ENCODE measurements at regions not wholly inside any gene's neighbourhood (a gene's known extent, or its start where the extent isn't known, plus 50 kb on each side); places are given as distances from the start of the nearest gene placed in this dataset.

DNA sequence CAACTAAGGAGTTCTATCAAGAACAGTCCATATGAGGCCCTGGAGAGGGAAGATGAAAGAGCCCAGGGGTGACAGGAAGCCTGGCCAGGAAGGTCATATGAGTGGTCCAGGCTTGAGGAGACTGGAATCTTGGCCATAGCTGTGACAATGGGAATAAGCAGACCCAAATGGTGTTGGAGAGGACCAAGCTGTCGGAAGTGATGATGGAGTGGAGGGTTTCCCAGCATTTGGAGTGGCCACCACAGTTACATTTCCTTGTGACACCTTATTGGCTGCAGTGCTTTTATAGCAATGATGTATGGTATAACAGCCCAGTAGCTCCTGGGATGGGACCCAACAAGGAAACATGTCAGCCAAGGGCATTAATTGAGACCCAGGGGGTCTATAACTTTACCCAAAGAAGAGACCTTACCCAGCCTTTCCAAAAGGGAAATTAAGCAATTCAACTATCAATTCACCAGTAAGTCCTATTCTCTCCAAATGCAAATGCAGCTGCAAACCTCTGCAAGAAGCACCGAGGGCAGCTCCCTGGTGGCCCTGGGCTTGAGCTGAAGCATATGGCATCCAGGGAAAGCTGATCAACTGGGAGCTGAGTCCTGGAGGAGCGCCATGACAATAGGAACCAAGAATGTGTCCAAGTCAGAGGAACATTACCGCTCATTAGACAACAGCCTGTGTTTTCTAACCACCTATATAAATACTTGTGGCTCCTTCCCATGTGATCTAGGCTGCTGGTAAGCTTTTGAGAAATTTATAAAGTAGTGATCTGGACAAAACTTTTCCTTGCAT is 219.4 kb downstream of the SOD2 start:
- TF ChIP-seq, protein P1, sequence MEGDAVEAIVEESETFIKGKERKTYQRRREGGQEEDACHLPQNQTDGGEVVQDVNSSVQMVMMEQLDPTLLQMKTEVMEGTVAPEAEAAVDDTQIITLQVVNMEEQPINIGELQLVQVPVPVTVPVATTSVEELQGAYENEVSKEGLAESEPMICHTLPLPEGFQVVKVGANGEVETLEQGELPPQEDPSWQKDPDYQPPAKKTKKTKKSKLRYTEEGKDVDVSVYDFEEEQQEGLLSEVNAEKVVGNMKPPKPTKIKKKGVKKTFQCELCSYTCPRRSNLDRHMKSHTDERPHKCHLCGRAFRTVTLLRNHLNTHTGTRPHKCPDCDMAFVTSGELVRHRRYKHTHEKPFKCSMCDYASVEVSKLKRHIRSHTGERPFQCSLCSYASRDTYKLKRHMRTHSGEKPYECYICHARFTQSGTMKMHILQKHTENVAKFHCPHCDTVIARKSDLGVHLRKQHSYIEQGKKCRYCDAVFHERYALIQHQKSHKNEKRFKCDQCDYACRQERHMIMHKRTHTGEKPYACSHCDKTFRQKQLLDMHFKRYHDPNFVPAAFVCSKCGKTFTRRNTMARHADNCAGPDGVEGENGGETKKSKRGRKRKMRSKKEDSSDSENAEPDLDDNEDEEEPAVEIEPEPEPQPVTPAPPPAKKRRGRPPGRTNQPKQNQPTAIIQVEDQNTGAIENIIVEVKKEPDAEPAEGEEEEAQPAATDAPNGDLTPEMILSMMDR (IDR thresholded peaks at IDR 0.05), result no peak
- TF ChIP-seq POLR2A (IDR thresholded peaks at IDR 0.05), result no peak
- Histone ChIP-seq H3K4me1 (no peaks in the 10 kb centered on the region), H3K36me3 (no peaks in the 10 kb centered on the region), H3K9me3 (no peaks in the 10 kb centered on the region), H3K27me3 (no peaks in the 10 kb centered on the region), H3K27ac (no peak overlapping the region), H3K4me3 (no peak overlapping the region)
- DNase-seq, result no peak
- intact Hi-C loops (cut with DNase I; ENCODE audit: low total_unique reads), result no loop called here

DNA sequence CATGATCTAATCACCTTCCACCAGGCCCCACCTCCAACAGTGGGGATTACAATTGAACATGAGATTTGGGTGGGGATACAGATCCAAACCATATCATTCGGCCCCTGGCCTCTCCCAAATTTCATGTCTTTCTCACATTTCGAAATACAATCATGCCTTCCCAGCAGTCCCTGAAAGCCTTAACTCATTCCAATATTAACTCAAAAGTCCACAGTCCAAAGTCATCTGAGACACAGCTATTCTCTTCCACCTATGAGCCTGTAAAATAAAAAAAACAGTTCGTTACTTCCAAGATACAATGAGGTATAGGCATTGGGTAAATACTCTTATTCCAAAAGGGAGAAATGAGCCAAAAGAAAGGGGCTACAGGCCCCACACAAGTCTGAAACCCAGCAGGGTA is 222.6 kb downstream of the SOD2 start:
- DNase-seq, result no peak
- intact Hi-C loops (cut with DNase I; ENCODE audit: low total_unique reads), result no loop called here
- H3K27me3 ChIP-seq, result no peaks in the 10 kb centered on the region
- H3K27ac ChIP-seq, result no peak overlapping the region
- H3K4me1 ChIP-seq, result no peaks in the 10 kb centered on the region
- no peak for TF ChIP-seq POLR2A (IDR thresholded peaks at IDR 0.05)
- TF ChIP-seq, protein P1 (IDR thresholded peaks at IDR 0.05), result no peak
- H3K9me3 ChIP-seq, result no peaks in the 10 kb centered on the region
- H3K36me3 ChIP-seq, result no peaks in the 10 kb centered on the region
- H3K4me3 ChIP-seq, result no peak overlapping the region

DNA sequence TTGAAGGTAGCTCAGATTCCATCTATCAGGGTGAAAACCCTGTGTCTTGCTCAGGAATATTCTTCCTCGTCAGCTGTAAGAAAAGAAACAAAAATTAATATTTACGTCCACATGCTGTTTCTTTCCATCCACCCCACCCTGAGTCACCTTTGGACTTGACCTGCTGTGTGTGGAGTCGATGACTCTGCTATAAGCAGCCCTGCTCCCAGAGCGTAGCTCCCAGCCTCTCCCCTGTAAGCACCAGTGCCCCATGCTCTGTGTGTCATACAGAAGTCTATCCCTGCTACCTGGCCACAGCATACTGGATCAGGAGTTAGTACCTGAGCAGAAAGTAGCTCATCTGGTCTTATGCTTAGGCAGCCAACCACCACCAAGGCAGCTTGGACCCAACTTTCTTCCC is 223.6 kb downstream of the SOD2 start:
- no peaks in the 10 kb centered on the region for H3K9me3 ChIP-seq
- DNase-seq, result no peak
- intact Hi-C loops (cut with DNase I; ENCODE audit: low total_unique reads), result no loop called here
- H3K27ac ChIP-seq, result no peak overlapping the region
- H3K4me3 ChIP-seq, result no peak overlapping the region
- no peaks in the 10 kb centered on the region for H3K36me3 ChIP-seq
- no peaks in the 10 kb centered on the region for H3K4me1 ChIP-seq
- TF ChIP-seq, protein P1 (IDR thresholded peaks at IDR 0.05), result no peak
- no peaks in the 10 kb centered on the region for H3K27me3 ChIP-seq

DNA sequence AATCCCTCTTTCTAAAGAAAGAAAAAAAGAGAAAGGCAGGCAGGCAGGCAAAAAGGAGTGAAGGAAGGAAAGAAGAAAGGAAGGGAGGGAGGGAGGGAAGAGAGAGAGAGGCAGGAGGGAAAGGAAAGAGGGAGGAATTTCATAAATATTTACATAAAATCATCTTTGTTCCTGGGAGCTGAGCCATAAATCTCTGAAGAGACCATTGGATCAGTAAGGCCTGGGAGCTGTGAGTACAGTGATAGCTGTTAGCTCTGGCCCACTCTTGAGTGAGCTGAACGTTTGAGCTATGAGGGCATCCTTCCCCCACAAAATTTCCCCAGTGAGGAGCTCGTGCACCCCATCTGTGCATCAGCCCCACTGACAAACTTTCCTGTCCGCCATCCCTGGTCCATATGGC is 224.0 kb downstream of the SOD2 start:
- no peak for TF ChIP-seq POLR2A (IDR thresholded peaks at IDR 0.05)
- TF ChIP-seq, protein P1 (IDR thresholded peaks at IDR 0.05), result no peak
- no peak for DNase-seq
- Histone ChIP-seq H3K36me3 (no peaks in the 10 kb centered on the region), H3K9me3 (no peaks in the 10 kb centered on the region), H3K4me1 (no peaks in the 10 kb centered on the region), H3K27ac (no peak overlapping the region), H3K27me3 (no peaks in the 10 kb centered on the region), H3K4me3 (no peak overlapping the region)
- intact Hi-C loops (cut with DNase I; ENCODE audit: low total_unique reads), result no loop called here

DNA sequence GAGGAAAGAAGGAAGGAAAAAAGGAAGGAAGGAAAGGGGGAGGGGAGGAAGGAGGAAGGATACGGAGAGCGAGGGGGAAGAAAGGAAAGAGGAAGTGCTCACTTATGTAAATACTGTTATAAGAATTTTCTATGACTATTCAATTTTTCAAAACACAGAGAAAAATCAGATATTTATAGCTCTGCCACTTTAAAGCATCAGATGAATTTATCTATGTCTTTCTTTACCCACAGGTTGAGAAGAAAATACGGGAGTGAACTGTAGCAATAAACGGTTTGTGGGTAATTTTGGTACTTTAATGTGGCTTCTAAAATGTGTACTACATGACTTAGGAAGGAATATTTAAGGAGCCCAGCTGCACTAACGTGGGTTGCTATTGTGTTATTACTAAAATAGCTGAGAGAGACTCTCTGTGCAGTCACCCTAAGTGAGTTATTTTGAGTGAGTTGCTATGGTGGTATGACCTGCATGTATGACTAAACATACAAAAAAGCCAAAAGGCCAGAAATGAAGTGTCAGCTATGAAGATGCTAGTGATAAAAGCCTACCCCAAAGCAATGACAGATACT is 225.5 kb downstream of the SOD2 start:
- no peaks in the 10 kb centered on the region for H3K4me1 ChIP-seq
- TF ChIP-seq, protein P1 (IDR thresholded peaks at IDR 0.05), result no peak
- TF ChIP-seq POLR2A (IDR thresholded peaks at IDR 0.05), result no peak
- H3K27me3 ChIP-seq, result no peaks in the 10 kb centered on the region
- H3K36me3 ChIP-seq, result no peaks in the 10 kb centered on the region
- H3K27ac ChIP-seq, result no peak overlapping the region
- intact Hi-C loops (cut with DNase I; ENCODE audit: low total_unique reads), result no loop called here
- no peak for DNase-seq
- H3K4me3 ChIP-seq, result no peak overlapping the region
- H3K9me3 ChIP-seq, result no peaks in the 10 kb centered on the region
